Hematopoietic multipotent progenitor cell treated with erythropoietin and hydrocortisone succinate and interleukin-3 and kit ligand, for 6 days (in vitro differentiated cells): ENCODE measurements at regions not wholly inside any gene's neighbourhood (a gene's known extent, or its start where the extent isn't known, plus 50 kb on each side); places are given as distances from the start of the nearest gene placed in this dataset.

ENCODE experiments used
- DNase-seq: peaks from one replicate; pipeline ENCODE4 v3.0.0-alpha.2; 2015

DNA sequence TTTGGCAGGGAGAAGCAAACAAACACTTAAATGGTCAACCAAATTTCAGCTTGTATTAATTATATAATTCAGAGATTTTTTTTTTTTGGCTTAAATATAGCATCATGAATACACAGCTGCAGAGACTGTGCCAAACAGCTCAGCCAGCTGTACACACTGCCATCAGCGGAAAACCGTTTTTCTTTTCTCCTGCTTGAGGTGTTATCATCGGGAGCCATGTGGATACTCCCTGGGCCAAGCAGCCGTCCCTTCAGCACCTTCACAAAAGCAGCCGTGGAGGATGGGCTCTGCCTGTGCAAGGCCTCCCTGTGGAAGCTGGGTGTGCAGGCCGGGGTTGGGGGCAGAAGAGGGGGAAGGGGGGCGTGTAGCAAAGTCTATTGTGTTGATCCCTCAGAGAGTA lies 85.0 kb downstream of the NUF2 start:
- DNase-seq: no peak

DNA sequence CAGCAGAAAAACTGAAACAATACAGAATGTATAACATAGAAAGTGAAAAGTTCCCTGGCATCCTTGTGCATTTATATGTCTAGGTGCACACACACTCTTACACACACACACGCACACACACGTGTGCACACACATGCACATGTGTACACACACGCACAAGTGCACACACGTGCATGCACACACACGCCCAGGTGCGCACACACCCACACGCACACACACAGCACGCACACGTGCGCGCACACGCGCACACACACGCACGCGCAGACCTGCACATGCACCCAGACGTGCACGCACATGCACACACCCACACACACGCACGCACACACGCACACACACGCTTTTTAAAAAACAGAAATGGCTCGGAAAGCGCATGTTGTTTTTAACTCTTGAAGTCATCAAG lies 86.5 kb downstream of the NUF2 start:
- no peak for DNase-seq

DNA sequence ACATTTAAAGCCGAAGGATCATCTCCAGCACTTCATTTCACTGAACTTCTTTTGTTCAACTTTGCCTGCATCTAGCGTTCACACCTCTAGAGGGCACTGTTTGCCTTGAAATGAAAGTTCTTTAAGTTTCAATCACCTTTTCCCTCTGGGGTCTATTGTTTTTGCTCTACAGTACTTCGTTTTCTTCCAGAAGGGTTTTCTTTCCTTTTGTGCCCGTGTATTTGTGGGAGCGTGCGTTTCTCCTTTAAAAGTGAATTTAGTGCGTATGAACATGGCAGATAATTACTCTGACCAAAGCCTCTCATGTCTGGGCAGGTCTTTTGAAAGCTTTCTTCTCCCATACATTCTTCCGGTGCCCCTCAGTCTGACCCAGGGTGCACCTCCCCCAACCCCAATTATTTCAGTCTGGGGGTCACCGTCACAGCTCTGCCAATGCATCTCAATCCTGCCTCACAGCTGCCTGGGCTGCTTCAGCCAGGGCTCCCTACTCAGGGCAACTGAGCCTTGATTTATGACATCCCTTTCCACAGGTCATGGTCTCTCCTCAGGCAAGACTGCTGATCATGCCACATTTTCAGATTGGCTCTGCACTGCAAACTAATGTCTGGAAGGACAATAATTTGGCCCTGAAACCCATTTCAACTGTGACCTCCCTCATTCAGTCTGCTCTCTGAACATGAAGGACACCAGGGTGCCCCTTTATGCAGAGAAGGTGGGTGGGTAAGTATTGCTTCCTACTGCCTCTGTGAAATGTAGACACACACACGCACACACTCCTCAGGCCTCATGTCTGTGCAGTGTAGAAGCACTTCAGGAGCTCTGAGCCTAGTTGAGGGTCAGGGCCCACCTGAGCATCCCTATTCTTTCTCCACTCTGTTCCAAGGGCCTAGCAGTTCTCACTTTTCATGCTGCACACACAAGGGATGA lies 88.6 kb downstream of the NUF2 start:
- peak; percentile 70 for DNase-seq

DNA sequence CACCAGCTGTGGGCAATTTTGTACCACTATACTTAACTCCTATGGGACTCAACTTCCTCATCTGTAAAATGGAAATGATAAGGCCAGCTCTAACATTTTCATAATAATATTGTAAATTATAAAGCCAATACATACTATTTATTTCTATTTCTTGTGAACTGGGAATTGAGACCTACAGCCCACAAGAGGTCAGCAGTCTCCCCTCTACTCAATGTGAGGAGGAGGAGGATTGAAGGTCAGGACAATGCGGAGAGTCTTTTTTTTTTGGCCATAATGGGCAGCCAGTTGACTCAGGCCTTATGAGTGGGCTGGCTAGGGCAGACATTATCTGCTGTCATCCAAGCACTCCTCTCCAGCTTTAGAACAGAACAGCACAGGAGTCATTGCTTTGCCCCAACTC lies 90.5 kb downstream of the NUF2 start:
- DNase-seq: no peak

DNA sequence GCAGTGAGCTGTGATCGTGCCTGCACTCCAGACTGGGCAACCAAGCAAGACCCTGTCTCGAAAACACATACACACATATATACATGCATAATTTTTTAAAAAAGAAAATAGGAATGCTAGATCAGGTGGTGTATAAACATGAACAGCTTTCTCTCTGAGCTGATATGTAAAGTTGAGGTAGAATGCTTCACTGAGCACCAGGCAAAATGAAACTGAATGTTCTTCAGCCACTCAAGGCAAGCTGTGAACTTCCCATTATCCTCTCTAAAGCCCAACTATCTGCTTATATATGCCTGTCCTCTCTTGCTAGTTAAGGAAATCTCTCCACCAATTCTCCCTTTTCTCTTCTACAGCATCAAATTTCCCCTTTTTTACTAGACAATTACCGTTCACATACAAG lies 93.0 kb downstream of the NUF2 start:
- no peak for DNase-seq

DNA sequence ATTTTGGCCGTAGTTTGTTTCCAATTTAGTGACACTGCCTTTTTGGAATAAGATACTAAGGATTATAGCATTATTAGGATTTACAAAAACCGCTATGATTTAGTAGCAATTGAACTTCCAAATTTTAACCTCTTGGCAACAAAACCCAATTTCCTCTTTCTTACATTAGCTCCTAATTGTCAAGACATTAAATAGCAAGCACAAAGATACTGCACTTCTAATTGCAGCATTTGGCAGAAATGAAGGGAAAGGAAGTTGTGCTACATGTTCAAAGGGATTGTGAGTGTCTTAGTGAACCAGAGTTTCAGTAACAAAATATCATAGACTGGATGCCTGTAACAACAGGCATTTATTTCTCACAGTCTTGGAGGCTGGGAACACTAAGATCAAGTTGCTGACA lies 99.9 kb downstream of the NUF2 start:
- DNase-seq: no peak

DNA sequence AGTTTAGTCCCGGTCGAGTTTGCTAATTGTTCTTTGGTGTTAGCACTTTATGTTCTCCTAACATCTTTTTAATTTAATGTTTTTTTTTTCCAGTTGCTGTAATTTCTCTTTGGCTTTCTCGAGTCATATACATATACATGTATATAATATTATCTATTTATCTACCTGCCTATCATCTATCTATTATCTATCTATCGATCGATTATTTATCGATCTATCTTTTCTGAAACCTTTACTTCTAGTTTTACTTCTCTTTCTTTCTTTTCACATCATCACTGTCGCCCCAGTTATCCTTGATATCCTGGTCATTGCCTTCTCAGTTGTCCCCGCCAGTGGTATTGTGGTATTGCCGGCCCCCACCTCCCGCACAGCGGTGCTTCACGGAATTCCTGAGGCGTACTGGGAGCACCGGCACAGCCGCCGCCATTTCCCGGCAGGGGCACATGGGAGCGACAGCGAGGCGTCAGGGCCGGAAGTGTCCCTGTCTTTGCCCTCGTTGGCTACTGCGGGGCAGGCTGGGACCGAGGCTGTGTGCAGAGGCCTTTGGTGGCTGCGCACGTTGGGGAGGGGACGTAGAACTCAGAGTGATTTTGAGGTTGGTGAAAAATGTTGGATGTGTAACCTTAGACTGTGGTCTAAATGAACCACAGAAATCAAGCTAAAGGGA lies 101.1 kb downstream of the NUF2 start:
- DNase-seq: no peak

DNA sequence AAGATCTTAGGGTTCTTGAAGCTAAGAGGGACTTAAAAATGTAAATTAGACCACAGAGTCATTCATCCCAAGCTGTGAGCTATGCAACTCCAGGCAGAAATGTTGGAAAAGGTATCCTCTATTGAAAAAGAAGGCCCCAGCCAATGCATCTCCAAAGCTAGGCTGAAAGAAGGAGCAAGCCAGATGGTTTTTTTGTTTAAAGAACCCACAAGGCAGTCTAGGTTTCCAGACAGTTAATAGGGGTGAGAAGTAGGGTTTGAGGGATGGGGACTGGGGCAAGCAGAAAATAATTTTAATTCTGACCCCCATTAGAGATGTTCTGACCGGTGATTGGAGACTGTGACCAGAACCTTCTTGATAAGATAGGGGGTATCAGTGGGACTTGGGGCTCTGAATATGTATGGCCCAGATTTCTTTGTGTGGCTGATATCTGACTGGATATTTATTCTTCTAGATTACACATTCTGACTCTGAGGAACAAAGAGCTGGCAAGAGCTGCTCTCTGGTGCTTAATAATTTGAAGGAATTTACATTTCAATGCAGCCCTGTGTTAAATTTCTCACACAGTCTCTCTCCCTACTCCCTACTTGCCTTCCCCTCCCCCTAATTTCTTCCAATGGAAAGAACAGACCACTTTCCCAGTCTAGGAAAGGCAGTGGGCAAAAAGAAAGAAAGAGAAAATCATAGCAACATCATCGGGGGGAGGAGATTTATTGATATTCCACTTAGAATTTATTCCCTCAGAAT lies 104.9 kb downstream of the NUF2 start:
- DNase-seq: no peak

DNA sequence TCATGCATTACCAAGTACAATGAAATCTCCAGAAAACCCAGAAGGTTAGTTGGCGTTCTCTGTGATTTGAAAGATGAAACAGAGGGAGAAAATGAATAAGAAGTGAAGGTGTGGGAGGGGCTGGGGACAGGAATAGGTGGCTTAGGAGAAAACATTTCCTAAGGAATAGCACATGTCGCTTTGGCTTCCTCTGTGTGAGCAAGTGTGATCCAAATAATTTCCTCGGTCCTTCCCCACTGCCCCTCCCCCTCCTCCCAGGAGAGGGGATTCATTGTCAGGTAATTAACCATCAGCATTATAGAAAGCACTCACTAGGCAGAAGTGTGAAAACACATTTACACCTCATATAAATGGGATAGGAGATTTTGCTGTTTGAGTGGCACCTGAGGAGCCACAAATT lies 105.5 kb downstream of the NUF2 start:
- no peak for DNase-seq

DNA sequence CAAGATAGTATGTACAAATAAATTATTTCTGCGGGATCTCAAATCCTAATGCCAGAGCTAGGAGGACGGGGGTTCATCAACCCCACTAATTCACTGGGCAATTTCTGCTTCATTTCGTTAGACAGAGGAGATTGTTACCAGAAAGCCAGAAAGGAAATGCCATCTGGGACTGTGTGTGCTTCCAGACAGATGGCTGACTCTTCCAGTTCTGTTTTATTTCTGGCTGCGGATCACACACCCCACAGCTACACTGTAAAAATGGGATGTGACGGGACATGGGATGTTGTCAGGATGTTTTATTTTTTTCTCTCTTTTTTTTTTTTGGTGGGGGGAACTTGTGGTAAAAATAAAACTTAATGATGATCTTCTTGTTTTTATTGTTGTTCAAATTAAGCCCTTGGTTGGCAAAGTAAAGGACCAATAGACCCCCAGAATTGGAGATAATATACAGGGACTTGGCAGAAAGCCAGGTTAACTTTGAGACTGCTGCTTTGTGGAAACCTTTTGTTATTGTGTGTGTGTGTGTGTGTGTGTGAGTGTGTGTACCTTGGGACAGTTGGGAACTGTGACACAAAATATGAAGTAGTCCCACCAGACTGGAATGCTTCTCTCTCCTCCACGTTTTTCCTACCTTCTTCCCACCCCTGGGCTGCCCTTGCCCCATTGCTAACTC lies 114.5 kb downstream of the NUF2 start:
- peak; percentile 2 for DNase-seq

DNA sequence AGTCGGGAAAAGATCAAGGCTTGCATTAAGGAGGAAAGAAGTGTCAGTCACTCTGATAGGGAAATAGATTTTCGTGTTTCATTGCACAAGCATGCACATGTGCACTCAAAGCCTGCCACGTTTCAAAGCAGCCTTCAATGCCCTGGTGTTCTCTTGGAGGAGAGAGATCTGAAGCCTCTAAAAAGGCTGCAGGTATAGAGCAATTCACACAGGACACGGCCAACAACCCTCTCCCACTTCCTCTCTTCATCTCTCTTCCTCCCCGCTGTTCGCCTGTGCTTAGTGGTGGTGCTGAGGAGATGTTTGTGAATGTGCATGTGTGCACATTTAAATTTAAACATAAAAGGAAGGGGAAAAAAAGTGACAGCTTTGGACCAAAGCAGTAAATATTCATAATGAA lies 117.7 kb downstream of the NUF2 start:
- no peak for DNase-seq

DNA sequence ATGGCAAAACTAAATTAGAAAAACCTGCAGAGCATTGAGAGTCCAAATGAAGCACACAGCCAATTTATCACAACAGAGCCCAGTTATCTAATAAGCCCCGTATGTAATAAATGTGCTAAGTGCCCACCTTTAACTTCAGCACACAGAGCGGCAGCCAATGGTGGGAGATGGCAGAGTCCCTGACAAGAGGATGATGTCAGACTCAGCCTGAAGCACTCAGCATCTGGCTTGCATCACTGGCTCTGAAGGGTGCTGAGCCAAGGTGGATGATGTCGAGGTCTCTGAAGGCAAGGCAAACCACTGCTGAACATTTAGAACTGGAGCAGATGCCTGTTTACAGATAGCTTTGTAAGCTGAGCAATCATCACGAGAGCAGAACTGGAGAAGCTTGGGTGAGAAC lies 118.3 kb downstream of the NUF2 start:
- no peak for DNase-seq

DNA sequence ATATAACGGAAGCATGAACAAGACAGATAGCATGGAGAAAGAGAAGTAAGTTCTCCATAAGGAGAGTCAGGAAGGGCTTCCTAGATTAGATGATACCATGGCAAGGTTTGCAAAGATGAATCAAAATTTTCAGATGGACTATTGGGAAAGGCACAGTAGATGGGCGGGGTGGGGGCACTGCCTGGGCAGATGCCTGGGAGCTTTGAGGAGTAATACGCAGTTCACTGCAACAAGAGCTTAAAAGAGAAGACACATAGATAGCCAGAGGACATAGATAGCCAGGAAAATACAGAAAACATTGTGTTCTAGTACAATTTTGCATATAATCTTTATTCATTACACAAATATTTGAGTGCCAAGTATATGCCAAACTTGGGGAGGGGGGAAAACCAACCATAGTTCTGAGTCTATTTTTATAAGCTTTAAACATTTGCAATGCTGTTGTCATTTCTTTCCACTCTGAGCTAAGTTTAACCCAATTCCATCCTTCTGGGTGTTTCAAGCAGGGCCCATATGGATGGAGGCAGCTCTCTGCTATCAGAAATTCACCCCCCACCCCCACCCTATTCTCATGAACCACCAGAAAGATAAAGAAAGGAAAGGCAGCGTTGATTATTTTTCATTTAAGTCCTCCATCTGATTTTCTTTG lies 120.6 kb downstream of the NUF2 start:
- DNase-seq: no peak

DNA sequence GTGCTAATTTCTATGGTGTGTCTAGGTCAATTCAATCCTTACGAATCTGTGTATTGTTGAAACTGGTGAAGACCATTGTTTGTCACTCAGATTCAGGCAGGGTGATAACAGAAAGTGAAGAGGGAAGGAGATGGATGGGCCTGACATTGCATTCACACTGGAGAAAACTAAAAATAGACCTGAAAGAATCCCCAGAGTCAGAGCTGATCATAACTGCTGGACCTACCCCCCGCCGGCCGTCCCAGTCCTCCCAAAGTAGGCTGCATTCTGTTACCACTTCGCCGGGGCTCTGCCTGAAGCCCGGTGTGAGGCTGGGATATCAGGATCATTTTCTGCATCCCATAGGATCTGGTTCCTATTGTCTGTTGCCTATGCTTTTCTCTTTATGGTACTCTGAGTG lies 121.1 kb downstream of the NUF2 start:
- no peak for DNase-seq

DNA sequence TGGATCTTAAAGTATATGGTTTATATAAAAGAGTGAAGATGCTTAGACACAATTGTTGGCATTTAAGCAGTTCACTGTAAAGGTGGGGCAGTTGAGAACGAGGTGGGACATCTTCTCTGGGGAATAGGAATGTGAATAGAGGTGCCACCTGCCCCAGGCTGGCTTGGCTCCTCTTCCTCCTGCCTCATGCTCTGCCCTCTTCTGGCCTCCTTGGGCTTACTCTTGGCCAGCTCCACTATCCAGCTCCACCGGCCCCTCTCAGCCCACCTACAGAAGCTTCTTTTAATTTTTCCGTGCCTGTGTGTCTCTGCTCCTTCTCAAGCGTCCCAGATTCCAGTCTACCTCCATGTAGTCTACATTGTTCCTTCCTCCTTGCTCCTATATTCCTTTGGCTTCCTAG lies 122.1 kb downstream of the NUF2 start:
- no peak for DNase-seq

DNA sequence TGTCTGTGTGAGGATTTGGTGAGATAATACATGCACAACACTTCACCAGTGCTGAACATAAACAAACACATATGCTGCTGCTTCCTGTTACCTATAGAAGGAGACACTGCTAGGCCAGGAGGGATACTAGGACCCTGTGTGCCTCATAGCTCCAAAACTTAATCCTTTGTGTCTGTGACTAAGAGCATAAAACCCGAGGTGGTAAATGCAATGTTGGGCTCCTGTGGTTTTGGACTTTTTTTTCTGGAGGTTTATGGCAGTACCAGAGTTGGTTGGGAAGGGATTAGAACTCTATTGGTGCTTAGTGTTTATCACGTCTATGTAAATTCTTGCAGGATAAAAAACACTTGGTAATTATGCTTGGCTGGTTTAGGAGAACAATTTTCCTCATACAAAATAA lies 122.9 kb downstream of the NUF2 start:
- DNase-seq: no peak

DNA sequence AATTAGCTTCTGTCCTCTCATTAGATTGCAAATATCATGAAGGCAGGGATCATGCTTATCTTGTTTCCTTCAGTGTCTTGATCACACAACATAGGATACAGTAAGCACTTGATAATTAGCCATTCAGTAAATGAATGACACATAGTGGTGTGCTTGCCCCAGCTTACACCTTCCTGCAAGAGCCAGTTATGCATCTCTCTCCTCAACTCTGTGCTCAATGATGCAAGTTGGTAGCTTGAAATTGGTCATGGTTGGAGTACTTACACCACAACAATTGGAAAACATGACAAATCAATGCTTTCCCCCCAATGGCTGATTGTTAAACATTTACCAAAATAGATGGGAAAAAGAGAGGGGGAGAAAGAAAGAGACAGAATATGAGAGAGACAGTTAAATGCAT lies 129.2 kb downstream of the NUF2 start:
- no peak for DNase-seq

DNA sequence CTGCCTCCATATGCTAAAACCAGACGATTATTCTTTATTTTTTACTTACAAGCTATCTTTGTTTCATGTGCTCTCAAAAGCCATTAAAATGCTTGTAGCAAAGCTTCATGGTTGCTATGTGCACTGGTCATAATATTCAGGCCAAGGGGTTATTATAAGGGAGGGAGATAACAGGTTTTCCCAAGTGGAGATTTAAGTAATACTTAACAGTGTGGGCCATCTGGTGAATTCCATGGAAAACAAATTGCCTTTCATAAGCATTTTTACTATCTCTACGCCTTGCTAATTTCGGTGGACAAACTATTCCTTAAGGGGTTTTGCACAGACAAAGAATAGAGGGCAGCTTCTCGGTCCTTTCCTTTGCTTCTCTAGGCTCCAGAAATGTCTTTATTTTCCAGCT lies 137.8 kb downstream of the NUF2 start:
- no peak for DNase-seq

DNA sequence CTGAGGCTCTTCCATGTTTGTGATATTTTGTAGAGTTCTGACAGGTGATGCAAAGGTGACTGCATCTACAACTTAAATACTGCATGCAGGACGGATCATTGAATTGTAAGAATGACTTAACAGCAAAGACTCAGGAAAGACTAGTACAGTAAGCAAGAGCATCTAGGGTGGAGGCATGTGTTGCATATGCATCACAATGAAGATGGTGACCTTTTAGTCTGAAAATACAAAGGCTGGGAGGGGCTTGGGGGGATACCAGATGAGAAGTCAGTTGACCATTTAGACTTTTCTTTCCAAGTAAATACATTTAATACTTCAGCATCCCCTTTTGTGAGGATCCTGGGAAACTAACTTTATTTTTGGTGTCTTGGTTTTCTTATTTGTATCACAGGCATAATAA lies 145.5 kb downstream of the NUF2 start:
- no peak for DNase-seq

DNA sequence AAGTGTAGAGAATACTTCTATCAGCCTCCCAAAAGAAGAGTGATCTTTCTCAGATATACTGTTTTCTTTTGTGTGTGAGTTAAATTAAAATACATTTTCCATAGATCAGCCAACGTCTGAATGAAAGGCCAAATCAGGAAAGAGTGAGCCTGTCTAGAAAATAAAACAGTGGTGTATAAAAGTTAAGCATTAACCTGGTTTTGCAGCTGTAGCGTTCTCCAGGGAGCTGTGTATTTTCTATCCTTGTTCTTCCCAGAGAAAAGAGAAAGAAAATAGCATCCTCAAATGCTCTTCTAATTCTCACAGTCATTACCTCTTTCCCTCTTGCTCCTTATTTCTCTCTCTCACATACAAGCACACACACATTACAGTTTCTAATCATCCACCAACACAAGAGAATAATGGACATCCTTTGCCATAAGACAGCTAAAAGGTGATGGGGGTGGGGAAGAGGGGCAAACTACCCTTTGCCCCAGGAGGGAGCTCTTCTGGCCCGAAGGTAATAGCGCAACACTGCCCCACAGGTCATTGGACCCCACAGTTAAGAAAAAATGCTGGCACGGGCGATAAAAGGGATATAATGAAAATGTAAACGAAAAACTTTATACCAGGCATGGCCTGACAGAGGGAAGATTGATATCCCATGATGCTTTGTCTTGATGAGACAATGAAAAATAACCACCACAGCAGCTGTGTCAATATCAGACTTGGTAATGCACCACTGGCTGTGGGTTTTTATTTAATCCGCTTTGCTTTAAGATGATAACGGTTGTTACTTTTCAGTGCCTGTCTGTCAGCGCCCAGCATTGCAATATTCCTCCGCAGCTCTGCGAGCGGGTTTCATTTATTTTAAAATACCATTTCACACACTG lies 150.3 kb downstream of the NUF2 start:
- DNase-seq: no peak

DNA sequence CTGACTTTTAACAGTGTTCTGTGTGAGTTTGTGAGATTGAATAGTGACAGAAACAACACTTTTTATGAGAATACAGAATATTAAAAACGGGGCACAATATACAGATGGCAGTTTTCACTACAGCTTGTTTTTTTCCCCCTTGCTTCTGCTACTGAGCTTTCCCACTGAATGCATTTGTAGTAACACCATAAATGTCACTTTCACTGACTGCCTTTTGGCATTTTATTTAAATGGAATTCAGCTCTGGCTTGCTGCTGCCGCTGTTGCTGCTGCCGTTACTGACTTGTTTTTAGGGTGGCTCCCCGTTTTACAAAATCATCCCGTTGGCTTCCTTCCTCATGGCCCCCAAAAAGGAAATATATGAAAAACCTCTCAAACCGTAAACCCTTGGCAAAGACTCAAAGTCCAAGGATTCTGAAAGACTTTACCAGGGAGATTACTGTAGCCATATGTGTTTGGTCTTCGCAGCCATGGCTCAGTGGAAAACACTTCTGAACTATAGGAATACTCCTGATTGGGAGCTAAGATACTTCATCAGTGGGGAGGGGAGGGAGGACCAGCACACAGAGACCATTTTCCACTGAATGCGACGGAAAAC lies 151.0 kb downstream of the NUF2 start:
- no peak for DNase-seq
